ENCODE measurements at regions not wholly inside any gene's neighbourhood (a gene's known extent, or its start where the extent isn't known, plus 50 kb on each side); places are given as distances from the start of the nearest gene placed in this dataset.
"Not testable (repeated sequence)": the region's sequence is repeated elsewhere in the genome, so short reads cannot be mapped to it uniquely, and the experiment has no call there.

DNA sequence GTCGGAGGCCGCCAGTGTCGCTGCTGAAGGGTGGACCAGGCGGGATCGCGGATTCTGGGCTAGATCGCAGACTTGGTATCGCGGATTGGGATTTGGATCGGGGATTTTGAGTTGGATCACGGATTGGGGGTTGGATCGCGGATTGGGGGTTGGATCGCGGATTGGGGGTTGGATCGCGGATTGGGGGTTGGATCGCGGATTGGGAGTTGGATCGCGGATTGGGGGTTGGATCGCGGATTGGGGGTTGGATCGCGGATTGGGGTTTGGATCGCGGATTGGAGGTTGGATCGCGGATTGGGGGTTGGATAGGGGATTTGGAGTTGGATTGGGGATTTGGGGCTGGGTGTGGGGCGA is 93.1 kb upstream of the THOC3 start:
- DNase-seq, result not testable (repeated sequence)

- DNase-seq, result not testable (repeated sequence)
These were observed 93.5 kb upstream of the THOC3 start for GRCh38 chr5:176061660-176062059.

DNA sequence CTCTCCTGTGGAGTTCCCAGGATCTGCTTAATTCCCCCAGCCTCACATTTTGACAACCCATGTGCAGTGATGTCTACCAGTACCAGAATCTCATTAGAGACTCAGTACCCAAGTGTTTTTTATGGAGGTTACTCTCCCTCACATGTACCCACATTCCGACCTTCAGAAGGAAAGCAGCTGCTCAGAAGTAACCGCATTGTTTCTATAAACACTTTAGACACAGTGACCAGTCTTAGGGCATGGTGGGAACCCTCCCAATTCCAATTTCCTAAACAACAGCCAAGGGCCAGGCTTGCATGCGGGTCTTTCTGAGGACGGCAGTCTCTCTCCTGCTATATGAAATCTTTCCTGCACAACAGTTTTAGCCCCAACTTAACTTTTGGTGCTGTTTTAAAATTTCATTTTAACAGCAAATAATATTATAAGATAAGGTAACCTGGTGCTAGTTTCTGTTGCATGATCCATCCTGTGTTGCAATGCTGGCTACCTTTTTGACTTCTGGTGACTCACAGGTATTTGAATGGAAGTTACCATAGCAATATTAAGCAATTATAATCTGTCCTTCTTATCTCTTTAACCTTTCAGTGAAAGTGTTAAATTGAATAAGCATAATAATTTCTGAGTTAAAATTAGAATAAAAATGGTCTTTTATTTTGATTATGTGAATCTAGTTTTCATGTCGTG is 98.3 kb upstream of the THOC3 start:
- DNase-seq, result not testable (repeated sequence)

DNA sequence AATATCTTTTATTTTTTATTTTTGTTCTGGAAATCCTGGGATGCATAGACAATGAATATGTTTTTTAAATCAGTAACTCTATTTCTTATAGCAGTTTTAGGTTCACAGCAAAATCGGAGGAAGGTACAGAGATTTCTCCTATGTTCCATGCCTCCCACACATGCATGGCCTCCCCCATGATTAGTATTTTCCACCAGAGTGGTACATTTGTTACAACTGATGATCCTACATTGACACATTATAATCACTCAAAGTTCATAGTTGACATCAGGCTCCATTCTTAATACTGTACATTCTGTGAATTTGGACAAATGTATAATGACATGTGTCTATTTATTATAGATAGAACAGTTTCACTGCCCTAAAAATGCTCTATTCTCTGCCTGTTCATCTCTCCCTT is 99.0 kb upstream of the THOC3 start:
- DNase-seq, result not testable (repeated sequence)

- DNase-seq, result not testable (repeated sequence)
These were observed 99.8 kb upstream of the THOC3 start for GRCh38 chr5:176067948-176068347.

DNA sequence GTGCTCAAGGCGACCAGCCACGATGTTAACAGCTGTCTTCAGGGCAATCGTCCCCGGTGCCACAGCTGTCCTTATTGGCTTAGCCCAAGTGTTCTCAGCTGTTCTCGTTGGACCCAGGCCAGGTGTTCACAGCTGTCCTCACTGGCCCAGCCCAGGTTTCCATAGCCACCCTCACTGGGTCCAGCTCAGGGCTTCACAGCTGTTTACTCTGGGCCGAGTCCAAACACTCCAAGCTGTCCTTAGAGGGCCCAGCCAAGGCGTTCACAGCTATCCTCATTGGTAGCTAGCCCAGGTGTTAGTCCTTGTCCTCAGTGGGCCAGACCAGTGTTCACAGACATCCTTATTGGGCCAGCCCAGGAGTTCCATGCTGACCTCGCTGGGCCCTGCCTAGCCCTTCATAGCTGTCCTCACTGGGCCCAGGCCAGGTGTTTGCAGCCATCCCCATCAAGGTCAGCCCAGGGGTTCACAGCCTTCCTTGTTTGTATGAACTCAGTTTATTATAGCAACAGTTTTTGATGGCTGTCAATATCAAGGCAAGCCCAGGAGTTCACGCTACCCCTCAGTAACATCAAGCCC is 106.0 kb upstream of the THOC3 start:
- not testable (repeated sequence) for DNase-seq

DNA sequence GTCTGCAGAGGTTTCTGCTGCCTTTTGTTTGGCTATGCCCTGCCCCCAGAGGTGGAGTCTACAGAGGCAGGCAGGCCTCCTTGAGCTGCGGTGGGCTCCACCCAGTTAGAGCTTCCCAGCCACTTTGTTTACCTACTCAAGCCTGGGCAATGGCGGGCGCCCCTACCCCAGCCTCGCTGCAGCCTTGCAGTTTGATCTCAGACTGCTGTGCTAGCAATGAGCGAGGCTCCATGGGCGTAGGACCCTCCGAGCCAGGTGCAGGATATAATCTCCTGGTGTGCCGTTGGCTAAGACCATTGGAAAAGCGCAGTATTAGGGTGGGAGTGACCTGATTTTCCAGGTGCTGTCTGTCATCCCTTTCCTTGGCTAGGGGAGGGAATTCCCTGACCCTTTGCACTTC is 115.6 kb upstream of the THOC3 start:
- DNase-seq, result not testable (repeated sequence)

DNA sequence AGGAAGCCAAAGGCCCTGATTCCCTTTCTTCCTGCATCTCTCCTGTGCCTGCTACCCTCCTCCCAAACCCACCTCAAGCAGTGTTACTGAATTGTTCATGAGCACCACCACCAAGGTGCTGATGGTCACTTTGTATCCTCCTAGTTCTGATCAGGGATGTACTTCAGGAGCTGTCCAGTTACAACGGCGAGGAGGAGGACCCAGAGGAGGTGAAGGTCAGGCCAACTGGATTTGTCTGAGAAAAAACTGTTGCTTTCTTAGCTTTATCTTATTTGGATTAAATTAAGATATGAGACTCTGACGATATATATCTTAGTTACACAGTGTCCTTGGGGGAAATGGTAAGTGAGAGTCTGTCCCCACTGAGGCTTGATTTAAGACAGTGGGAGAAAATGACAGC is 135.0 kb upstream of the THOC3 start:
- not testable (repeated sequence) for DNase-seq

DNA sequence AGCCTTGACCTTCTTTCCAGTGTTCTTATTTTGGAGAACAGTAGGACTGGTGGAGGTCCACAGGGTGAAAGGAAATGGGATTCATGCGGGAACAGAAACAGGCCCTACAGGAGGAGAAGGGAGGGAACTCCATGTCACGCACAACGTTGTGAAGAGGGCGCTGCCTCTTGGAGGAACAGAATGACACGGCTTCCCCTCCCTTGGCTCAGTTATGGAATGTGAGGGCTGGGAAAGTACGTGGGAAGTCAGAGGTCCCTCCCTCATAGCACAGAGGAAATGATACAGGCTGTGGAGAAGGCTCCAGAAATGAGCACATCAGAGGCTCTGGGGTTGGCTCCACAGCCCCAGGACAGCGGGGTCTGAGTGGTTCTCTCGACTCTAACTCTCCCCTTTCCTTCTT is 125.3 kb upstream of the SIMC1 start:
- DNase-seq, result not testable (repeated sequence)

- DNase-seq, result not testable (repeated sequence)
These were observed 124.4 kb upstream of the SIMC1 start for GRCh38 chr5:176113673-176114335.

GRCh38 chr5:176114825-176115224 is 123.4 kb upstream of the SIMC1 start:
- not testable (repeated sequence) for DNase-seq

- not testable (repeated sequence) for DNase-seq
These were observed 120.5 kb upstream of the SIMC1 start for GRCh38 chr5:176117699-176118238.

GRCh38 chr5:176122361-176122760 is 115.9 kb upstream of the SIMC1 start:
- not testable (repeated sequence) for DNase-seq

- DNase-seq, result not testable (repeated sequence)
These were observed 114.1 kb upstream of the SIMC1 start for GRCh38 chr5:176124120-176124519.

- no peak for DNase-seq
These were observed 106.5 kb upstream of the SIMC1 start for GRCh38 chr5:176131771-176132170.

DNA sequence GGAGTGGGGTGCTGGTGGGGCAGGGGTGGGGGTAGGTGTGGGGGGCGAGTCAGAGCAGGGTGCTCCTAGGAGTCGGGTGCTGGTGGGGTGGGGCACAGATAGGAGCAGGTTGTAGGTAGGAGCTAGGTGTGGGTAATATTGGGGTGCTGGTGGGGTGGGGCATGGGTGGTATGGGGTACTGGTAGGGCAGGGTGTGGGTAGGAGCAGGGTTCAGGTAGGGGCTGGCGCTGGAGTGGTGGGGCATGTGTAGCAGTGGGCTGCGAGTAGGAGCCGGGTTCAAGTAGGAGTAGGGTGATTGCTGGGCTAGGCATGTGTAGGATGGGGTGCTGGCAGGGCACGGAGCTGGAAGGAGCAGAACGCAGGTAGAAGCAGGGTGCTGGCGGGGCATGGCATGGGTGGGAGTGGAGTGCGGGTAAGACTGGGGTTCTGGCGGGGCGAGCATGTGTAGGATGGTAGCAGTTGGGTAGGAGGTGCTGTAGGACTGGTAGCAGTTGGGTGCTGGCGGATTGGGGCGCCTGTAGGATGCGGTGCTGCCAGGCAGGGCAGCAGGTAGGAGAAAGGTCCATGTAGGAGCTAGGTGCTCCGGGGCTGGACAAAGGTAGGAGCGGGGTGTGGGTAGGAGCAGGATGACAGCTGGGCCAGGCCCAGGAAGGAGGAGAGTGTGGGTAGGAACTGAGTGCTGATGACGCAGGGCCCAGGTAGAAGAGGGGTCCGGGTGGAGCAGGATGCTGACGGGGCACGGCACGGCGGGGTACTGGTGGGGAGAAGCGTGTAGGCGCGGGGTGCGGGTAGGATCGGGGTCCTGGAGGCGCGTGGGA is 105.5 kb upstream of the SIMC1 start:
- peak; percentile 20 for DNase-seq

DNA sequence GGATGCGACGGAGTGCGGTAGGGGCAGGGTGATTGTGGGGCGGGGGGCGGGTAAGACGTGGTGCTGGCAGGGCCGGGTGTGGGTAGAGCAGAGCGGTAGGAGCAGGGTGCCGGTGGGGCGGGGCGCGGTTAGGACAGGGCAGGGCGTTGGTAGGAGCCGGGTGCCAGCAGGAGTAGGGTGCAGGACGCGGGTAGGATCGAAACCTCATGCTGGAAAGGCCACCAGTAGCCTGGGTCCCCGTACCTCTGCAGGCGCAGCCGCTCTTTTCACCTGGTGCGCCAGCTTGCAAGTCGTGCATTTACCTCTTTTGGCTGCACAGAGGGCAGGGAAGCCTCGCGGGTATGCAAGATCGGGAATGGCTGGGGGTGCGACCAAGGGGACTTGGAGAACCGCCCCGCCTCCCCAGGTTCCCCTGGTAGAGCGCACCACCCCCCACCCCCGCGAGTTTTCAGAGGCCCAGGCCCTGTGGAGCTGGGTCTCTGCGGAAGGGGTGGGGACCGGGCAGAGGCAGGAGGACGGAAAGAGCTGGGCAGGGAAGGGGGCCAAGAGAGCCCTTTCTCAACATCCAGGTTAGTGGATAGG is 104.8 kb upstream of the SIMC1 start:
- DNase-seq, result no peak

DNA sequence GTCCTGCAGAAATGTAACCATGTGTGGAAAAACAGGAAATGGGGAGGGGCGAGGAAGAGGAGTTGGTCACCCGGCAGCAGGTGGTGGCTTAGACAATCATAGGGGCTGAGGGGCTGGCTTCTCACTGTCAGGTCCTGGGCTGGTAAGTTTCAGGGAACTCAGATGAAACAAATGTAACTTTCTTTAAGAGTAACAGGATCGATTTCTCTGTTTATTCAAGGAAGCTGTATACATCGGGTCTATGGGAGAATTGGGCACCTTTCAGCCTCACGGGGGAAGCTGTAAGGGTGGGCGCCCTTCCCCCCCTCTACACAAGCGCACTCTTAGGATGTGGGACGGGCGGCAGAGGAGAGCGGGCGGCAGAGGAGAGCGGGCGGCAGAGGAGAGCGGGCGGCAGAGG is 104.3 kb upstream of the SIMC1 start:
- no peak for DNase-seq

GRCh38 chr5:176134529-176135223 is 103.5 kb upstream of the SIMC1 start:
- no peak for DNase-seq

- DNase-seq, result not testable (repeated sequence)
These were observed 98.1 kb upstream of the SIMC1 start for GRCh38 chr5:176140138-176140537.

GRCh38 chr5:176144508-176144907 is 93.7 kb upstream of the SIMC1 start:
- no peak for DNase-seq

- not testable (repeated sequence) for DNase-seq
These were observed 88.3 kb upstream of the SIMC1 start for GRCh38 chr5:176149948-176150347.

All from activated CD8-positive, alpha-beta memory T cell treated with anti-CD3 and anti-CD28 coated beads, Interleukin-2, amount 50 U/mL, for 4 hours (primary cell).